Lower leg skin (tissue), 3 donors: ENCODE measurements at regions not wholly inside any gene's neighbourhood (a gene's known extent, or its start where the extent isn't known, plus 50 kb on each side); places are given as distances from the start of the nearest gene placed in this dataset.

Experiments used
- CTCF ChIP-seq, 3 donors: fragments of 450-650 bp; IDR thresholded peaks; one replicate each; pipeline ENCODE4 v1.5.1; 2016; ENCODE audit warnings: antibody characterized with exemption in 3 of 3, mild to moderate bottlenecking in 3 of 3, moderate library complexity in 2 of 3
- POLR2A ChIP-seq, 2 donors: fragments of 450-650 bp; IDR thresholded peaks; one replicate each; pipeline ENCODE4 v1.6.1; 2016 to 2017; ENCODE audit warnings: antibody characterized with exemption in 2 of 2, mild to moderate bottlenecking in 1 of 2, moderate library complexity in 1 of 2

- TF ChIP-seq CTCF (IDR thresholded peaks at IDR 0.05) (no peak), POLR2A (IDR thresholded peaks at IDR 0.05) (no peak)
These were observed 81.4 kb upstream of the TPM1 start for GRCh38 chr15:62961134-62961533.
